ENCODE measurements at regions not wholly inside any gene's neighbourhood (a gene's known extent, or its start where the extent isn't known, plus 50 kb on each side); places are given as distances from the start of the nearest gene placed in this dataset.

DNA sequence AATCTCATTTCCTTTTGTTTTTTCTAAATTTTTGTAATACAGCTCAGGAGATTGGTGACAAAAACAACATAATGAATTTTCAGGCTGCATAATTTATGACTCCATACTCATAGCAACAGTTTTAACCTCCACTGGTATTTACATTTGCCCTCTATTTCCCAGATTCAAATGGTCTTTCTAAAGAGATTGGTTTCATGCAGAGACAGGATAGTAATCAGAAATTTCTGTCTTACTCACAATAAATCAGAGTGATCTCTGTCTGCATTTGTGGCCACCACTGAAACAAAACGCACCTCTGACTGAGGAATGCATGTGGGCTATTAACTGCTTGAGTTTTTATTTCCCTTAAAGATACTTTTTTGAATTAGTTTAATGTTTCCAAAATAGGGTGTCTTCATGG lies 1526.0 kb downstream of the CDH8 start:
- H3K4me3 ChIP-seq (ENCODE audit: control insufficient read depth, low read depth, low read length), result no peak overlapping the region
- TF ChIP-seq, protein P1, sequence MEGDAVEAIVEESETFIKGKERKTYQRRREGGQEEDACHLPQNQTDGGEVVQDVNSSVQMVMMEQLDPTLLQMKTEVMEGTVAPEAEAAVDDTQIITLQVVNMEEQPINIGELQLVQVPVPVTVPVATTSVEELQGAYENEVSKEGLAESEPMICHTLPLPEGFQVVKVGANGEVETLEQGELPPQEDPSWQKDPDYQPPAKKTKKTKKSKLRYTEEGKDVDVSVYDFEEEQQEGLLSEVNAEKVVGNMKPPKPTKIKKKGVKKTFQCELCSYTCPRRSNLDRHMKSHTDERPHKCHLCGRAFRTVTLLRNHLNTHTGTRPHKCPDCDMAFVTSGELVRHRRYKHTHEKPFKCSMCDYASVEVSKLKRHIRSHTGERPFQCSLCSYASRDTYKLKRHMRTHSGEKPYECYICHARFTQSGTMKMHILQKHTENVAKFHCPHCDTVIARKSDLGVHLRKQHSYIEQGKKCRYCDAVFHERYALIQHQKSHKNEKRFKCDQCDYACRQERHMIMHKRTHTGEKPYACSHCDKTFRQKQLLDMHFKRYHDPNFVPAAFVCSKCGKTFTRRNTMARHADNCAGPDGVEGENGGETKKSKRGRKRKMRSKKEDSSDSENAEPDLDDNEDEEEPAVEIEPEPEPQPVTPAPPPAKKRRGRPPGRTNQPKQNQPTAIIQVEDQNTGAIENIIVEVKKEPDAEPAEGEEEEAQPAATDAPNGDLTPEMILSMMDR (conservative IDR thresholded peaks at IDR 0.05; ENCODE audit: control insufficient read depth, insufficient read depth, low read depth, low read length), result no peak
- no peak for DNase-seq (ENCODE audit: low read depth)

DNA sequence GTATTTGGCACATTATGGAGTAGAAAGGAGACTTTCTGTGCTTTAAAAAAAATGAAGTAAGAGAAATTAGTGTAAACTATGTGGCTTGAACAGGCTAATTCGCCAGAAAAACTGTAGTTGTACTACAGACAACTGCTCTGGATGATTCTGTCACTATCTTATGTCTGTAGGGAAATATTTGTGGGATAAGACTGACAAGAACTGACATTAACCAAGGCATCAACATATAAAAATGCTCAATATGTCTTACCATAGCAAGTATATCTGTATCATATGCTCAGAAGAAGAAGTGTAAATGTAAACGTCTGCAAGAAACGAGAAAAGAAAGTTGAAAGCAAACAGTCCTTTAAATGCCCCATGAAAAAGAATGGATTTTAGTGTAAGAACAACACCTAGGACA lies 1545.0 kb downstream of the CDH8 start:
- DNase-seq (ENCODE audit: low read depth), result no peak
- no peak overlapping the region for H3K4me3 ChIP-seq (ENCODE audit: control insufficient read depth, low read depth, low read length)
- TF ChIP-seq, protein P1 (conservative IDR thresholded peaks at IDR 0.05; ENCODE audit: control insufficient read depth, insufficient read depth, low read depth, low read length), result no peak

DNA sequence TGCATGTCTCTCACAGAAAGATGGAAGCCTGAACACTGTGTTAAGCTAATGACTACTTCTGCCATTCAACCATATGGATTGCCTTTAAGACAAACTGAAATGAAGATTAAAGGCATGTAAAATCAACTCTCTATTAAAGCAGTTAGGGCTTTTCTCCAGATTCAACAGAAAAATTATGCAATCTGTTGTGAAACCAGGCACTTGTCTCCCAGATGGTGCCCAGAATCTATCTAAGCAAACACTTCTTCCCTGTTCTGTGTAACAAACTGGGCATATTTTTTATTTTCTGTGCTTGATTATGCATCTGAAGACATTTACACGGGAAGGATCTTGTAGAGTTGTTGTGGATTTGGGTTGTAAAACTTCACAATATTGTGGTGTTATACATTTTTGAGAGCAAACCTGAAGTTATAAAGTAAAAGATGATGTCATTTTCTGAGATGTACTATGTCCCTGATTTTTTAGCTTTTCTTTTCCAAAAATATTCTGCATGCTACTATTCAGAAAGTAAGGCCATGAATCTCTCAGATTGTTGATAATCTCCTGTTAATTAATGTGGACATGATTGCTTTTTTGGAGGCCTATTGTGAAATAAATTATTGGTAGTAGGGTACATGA lies 1550.3 kb downstream of the CDH8 start:
- TF ChIP-seq, protein P1 (conservative IDR thresholded peaks at IDR 0.05; ENCODE audit: control insufficient read depth, insufficient read depth, low read depth, low read length), result no peak
- no peak for DNase-seq (ENCODE audit: low read depth)
- no peak overlapping the region for H3K4me3 ChIP-seq (ENCODE audit: control insufficient read depth, low read depth, low read length)

DNA sequence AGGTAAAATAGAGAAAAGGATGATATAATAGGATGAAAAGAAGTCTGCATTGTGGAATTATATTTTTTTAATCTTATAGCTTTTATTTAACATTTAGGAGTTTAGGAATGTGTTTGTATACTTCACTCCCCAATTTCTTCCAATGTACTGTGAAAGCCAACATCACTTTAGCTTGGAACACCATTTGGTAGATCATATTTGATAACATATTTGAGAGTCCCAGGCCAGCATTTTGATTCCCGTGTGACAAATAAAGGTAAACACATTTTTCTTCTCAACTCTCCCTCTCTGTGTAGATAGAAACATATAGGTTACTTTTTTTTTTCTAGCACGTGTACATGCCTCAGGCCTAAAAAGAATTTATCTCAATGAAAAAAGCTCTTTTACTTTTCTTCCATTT lies 1551.3 kb downstream of the CDH8 start:
- TF ChIP-seq, protein P1 (conservative IDR thresholded peaks at IDR 0.05; ENCODE audit: control insufficient read depth, insufficient read depth, low read depth, low read length), result no peak
- H3K4me3 ChIP-seq (ENCODE audit: control insufficient read depth, low read depth, low read length), result no peak overlapping the region
- DNase-seq (ENCODE audit: low read depth), result no peak

DNA sequence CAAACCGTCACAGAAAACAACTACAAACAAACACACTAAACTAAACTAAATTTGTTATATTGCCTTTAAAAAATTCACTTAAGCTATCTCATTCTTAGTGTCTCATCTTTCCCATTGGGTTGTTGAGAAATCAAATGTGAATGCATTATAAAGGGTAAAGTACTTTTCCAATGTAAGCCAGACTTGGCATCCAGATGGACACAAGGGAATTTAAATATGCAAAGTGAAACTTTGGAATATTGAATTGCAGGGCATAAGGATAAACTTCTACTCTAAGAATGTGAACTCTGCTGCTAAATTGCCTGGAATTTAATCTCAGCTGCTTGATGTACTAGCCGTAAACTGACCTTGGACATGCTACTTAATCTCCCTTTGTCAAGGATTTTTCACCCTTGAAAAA lies 1554.6 kb downstream of the CDH8 start:
- H3K4me3 ChIP-seq (ENCODE audit: control insufficient read depth, low read depth, low read length), result no peak overlapping the region
- TF ChIP-seq, protein P1 (conservative IDR thresholded peaks at IDR 0.05; ENCODE audit: control insufficient read depth, insufficient read depth, low read depth, low read length), result no peak
- DNase-seq (ENCODE audit: low read depth), result no peak

DNA sequence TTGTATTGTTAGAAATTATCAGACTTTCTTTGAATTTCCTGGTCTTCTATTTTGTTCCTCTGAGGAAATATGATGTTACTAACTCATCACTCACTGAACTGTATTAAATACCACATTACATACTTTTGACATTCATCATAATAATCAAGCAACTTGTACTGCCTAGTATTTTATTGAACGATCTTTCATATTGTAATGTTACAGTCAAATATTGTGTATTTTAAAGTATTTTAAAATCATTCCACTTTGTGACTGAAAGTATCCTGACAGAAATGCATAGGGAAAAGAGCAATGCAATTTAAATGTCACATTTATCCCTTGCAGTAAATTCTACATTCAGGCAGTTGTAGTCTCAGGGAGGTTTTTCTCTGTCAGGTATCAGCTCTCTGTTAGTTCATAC lies 1557.4 kb downstream of the CDH8 start:
- no peak for DNase-seq (ENCODE audit: low read depth)
- TF ChIP-seq, protein P1 (conservative IDR thresholded peaks at IDR 0.05; ENCODE audit: control insufficient read depth, insufficient read depth, low read depth, low read length), result no peak
- H3K4me3 ChIP-seq (ENCODE audit: control insufficient read depth, low read depth, low read length), result no peak overlapping the region

DNA sequence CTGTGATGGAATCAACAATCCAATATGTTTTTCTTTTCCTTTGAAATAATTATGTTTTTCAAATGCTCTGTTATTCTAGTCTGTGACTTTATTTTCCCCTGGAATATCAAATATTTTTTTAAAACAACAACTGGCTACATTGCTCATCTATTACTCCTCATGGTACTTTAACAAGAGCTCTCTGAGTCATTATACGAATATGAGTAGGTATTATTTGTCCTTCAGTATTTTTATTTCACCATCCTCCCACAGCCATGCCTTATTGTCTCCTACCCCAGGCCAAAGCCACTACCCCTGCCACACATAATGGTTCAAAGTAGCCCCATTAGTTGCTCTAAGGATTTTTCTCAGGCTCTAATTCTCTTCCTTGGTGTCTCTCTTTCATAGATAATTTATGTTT lies 1572.3 kb downstream of the CDH8 start:
- no peak for DNase-seq (ENCODE audit: low read depth)
- TF ChIP-seq, protein P1 (conservative IDR thresholded peaks at IDR 0.05; ENCODE audit: control insufficient read depth, insufficient read depth, low read depth, low read length), result no peak
- H3K4me3 ChIP-seq (ENCODE audit: control insufficient read depth, low read depth, low read length), result no peak overlapping the region
